MCF 10A (cell line): ENCODE measurements at regions not wholly inside any gene's neighbourhood (a gene's known extent, or its start where the extent isn't known, plus 50 kb on each side); places are given as distances from the start of the nearest gene placed in this dataset.

ENCODE experiments used
- BruUV-seq: library from RNA; stranded (reverse); fragments of 400-500 nt; replicated peaks from 2 replicates; lab custom pipeline; 2021; lab: Mats Ljungman, UMichigan
- CTCF ChIA-PET: fragments of 300-600 bp; sonication (Branson Sonifier 250); formaldehyde crosslinking; extraction: SDS; loops from one replicate; lab custom pipeline; 2021; ENCODE audit warnings: antibody characterized with exemption, inconsistent platforms; lab: Yijun Ruan, JAX
- POLR2A ChIA-PET: fragments of 300-600, 350-650 bp; sonication (Branson Sonifier 250); formaldehyde crosslinking; extraction: SDS; loops from one replicate; lab custom pipeline; 2020; ENCODE audit warnings: antibody characterized with exemption, inconsistent platforms; lab: Yijun Ruan, JAX
- DNase-seq: peaks from one replicate; pipeline ENCODE4 v3.0.0-alpha.2; 2018; ENCODE audit not compliant: unreplicated experiment
- H3K27ac Mint-ChIP-seq: one replicate; pipeline ENCODE4 v1.8.0; 2022; ENCODE audit warnings: mild to moderate bottlenecking, low read depth, mixed read lengths; ENCODE audit not compliant: unreplicated experiment
- H3K27me3 Mint-ChIP-seq: one replicate; pipeline ENCODE4 v1.8.0; 2022; ENCODE audit warnings: mixed read lengths; ENCODE audit not compliant: insufficient read depth, unreplicated experiment
- H3K36me3 Mint-ChIP-seq: one replicate; pipeline ENCODE4 v1.8.0; 2022; ENCODE audit warnings: mild to moderate bottlenecking, moderate library complexity, mixed read lengths; ENCODE audit not compliant: insufficient read depth, unreplicated experiment
- H3K4me1 Mint-ChIP-seq: one replicate; pipeline ENCODE4 v1.8.0; 2022; ENCODE audit warnings: mixed read lengths; ENCODE audit not compliant: insufficient read depth, unreplicated experiment
- H3K4me3 Mint-ChIP-seq: one replicate; pipeline ENCODE4 v1.8.0; 2022; ENCODE audit warnings: mild to moderate bottlenecking, moderate library complexity, mixed read lengths; ENCODE audit not compliant: unreplicated experiment
- H3K9me3 Mint-ChIP-seq: one replicate; pipeline ENCODE4 v1.8.0; 2022; ENCODE audit warnings: mixed read lengths; ENCODE audit not compliant: unreplicated experiment
- intact Hi-C: fragments of 100-400 bp; cut with micrococcal nuclease; formaldehyde crosslinking; loops from 2 replicates; pipeline ENCODE4 v1.14.1; 2022
- TF ChIP-seq, protein P1 (sequence below): fragments of 200-600 bp; IDR thresholded peaks from one replicate; pipeline ENCODE4 v1.8.0; 2022; ENCODE audit warnings: antibody characterized with exemption, mild to moderate bottlenecking; ENCODE audit not compliant: unreplicated experiment

DNA sequence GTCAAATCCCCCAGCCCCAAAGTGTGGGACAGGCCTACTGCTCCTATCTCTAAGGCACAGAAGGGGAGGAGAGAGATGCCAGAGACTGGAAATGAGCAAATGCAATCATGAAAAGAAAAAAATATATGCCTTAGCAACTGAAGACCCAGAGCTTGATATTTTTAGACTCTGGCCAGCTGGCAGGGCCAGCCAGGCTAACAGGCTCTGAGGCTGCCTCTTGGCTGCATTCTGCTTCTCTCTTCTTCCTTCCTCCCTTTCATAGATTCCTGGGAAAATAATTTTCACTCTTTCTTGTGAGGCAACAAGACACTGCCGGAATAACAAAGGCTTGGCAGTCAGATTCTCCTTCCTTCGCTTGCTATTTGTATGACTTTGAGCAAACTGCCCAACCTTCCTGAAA, 209.1 kb downstream of the RAD51AP2 start:
- Mint-ChIP-seq H3K4me3 (no peak overlapping the region), H3K9me3 (no peaks in the 10 kb centered on the region), H3K4me1 (no peaks in the 10 kb centered on the region), H3K36me3 (no peaks in the 10 kb centered on the region), H3K27ac (no peak overlapping the region), H3K27me3 (no peaks in the 10 kb centered on the region)
- CTCF ChIA-PET = interaction anchor here (0.6 to 6.5 kb wide), 50 partner anchors 7 to 845 kb away, joined by 3 to 160 read pairs (median 4); partner anchors contain the start of gene RAD51AP2
- POLR2A ChIA-PET = interaction anchor here (1.2 to 1.5 kb wide), 3 partner anchors 362 to 538 kb away, joined by 3 to 4 read pairs (median 4); no protein-coding TSS in a partner anchor
- intact Hi-C loops = loop anchor here (1.0 to 10.0 kb wide), 3 partner anchors 138 to 536 kb away; partner anchors contain the start of gene VSNL1
- TF ChIP-seq, protein P1, sequence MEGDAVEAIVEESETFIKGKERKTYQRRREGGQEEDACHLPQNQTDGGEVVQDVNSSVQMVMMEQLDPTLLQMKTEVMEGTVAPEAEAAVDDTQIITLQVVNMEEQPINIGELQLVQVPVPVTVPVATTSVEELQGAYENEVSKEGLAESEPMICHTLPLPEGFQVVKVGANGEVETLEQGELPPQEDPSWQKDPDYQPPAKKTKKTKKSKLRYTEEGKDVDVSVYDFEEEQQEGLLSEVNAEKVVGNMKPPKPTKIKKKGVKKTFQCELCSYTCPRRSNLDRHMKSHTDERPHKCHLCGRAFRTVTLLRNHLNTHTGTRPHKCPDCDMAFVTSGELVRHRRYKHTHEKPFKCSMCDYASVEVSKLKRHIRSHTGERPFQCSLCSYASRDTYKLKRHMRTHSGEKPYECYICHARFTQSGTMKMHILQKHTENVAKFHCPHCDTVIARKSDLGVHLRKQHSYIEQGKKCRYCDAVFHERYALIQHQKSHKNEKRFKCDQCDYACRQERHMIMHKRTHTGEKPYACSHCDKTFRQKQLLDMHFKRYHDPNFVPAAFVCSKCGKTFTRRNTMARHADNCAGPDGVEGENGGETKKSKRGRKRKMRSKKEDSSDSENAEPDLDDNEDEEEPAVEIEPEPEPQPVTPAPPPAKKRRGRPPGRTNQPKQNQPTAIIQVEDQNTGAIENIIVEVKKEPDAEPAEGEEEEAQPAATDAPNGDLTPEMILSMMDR = no peak
- no TSS peak for BruUV-seq
- no peak for DNase-seq

DNA sequence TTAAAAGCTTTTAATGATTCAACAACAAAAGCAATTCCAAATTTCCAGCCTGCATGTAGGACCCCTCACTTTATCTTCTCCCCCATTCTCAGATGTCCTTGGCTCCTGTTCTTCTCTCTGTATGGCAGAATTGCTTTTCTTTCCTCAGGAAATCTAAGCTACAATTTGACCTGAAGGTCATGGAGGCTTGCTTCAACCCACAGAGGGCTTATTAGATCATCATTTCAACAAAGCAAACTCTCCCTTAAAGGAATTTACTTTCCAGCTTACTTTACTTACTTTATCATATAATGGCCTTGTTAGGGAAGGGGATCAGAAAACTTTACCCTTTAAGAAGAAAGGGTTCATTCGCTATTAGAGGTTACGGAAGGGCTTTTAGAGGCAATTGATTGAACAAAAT, 211.5 kb downstream of the RAD51AP2 start:
- intact Hi-C loops = loop anchor here (10.0 kb wide), 1 partner anchor 238 kb away; the partner anchor contains the start of gene VSNL1
- no peaks in the 10 kb centered on the region for H3K9me3 Mint-ChIP-seq
- no peaks in the 10 kb centered on the region for H3K36me3 Mint-ChIP-seq
- no peaks in the 10 kb centered on the region for H3K27me3 Mint-ChIP-seq
- H3K4me3 Mint-ChIP-seq = no peak overlapping the region
- TF ChIP-seq, protein P1 = no peak
- H3K27ac Mint-ChIP-seq = no peak overlapping the region
- no peak for DNase-seq
- ChIA-PET POLR2A (interaction anchor here (0.5 to 1.2 kb wide), 3 partner anchors 140 to 528 kb away, joined by 3 read pairs; no protein-coding TSS in a partner anchor), CTCF (interaction anchor here (0.6 to 6.5 kb wide), 6 partner anchors 9 to 697 kb away, joined by 3 to 160 read pairs (median 3); no protein-coding TSS in a partner anchor)
- peaks cover 15% of the 10 kb centered on the region for H3K4me1 Mint-ChIP-seq
- no TSS peak for BruUV-seq

DNA sequence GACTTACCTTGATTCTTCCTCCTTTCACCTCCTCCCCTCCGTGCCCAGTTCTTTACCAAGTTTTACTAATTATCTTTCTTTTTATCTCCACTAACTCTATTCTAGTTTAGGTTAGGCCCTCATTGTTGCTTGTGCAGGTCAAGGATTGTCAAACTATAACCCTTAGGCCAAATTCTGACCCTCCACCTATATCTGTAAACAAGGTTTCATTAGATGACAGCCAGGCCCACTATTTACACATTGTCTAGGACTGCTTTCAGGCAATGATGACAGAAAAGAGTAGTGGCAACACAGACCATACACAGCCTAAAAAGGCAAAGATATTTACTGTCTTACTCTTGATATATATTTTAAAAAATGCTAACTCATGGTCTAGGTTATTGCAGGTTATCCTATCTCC, 212.0 kb downstream of the RAD51AP2 start:
- intact Hi-C loops = loop anchor here (10.0 kb wide), 1 partner anchor 239 kb away; the partner anchor contains the start of gene VSNL1
- POLR2A ChIA-PET = interaction anchor here (0.5 to 1.2 kb wide), 3 partner anchors 139 to 528 kb away, joined by 3 read pairs; no protein-coding TSS in a partner anchor
- no peaks in the 10 kb centered on the region for H3K36me3 Mint-ChIP-seq
- no peak overlapping the region for H3K27ac Mint-ChIP-seq
- no peaks in the 10 kb centered on the region for H3K9me3 Mint-ChIP-seq
- TF ChIP-seq, protein P1 = no peak
- no peaks in the 10 kb centered on the region for H3K27me3 Mint-ChIP-seq
- peaks cover 15% of the 10 kb centered on the region for H3K4me1 Mint-ChIP-seq
- no peak for DNase-seq
- H3K4me3 Mint-ChIP-seq = no peak overlapping the region
- CTCF ChIA-PET = interaction anchor here (0.6 to 6.5 kb wide), 4 partner anchors 125 to 548 kb away, joined by 3 to 160 read pairs (median 3); no protein-coding TSS in a partner anchor
- BruUV-seq = no TSS peak

DNA sequence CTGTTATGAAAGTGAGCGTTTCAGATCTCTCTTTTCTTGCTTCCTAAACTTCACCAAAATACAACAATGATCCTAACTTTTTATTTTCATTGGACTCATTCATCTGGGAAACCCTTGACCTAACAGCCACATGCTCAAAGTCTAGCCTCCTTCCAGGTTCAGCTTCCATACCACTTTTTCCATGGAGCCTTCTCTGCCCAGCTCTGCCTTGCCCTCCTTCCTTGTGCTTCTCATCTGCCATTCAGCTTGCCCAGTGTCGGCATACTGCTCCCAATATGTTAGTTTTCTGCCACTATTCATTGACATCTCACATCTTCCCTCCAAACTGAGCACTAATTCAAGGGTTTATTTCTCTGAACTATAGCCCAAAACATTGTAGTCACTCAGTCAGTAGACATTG, 214.7 kb downstream of the RAD51AP2 start:
- no TSS peak for BruUV-seq
- peak; percentile 65 for DNase-seq
- POLR2A ChIA-PET = interaction anchor here (0.7 kb wide), 2 partner anchors 31 to 331 kb away, joined by 3 read pairs; no protein-coding TSS in a partner anchor
- peaks cover 6% of the 10 kb centered on the region for H3K36me3 Mint-ChIP-seq
- TF ChIP-seq, protein P1 = no peak
- peak overlapping the region; percentile 55 for H3K27ac Mint-ChIP-seq
- CTCF ChIA-PET = interaction anchor here (1.1 to 1.2 kb wide), 2 partner anchors 528 to 530 kb away, joined by 3 to 6 read pairs; no protein-coding TSS in a partner anchor
- H3K4me1 Mint-ChIP-seq = peaks cover 24% of the 10 kb centered on the region
- no peak overlapping the region for H3K4me3 Mint-ChIP-seq
- H3K27me3 Mint-ChIP-seq = no peaks in the 10 kb centered on the region
- no peaks in the 10 kb centered on the region for H3K9me3 Mint-ChIP-seq
- intact Hi-C loops = loop anchor here (10.0 kb wide), 1 partner anchor 241 kb away; the partner anchor contains the start of gene VSNL1
